Astrocyte (in vitro differentiated cells and primary cell): ENCODE measurements at regions not wholly inside any gene's neighbourhood (a gene's known extent, or its start where the extent isn't known, plus 50 kb on each side); places are given as distances from the start of the nearest gene placed in this dataset.

Experiments used
- DNase-seq: peaks from one replicate; pipeline ENCODE4 v3.0.0-alpha.2; 2010; ENCODE audit warnings: low read depth
- FAIRE-seq: peaks from 2 replicates; lab custom pipeline; 2011; peaks lifted over from hg19 to GRCh38; lab: Jason Lieb, UNC
- H2AFZ ChIP-seq: 2 replicates; pipeline ENCODE4 v1.6.0; 2012; ENCODE audit warnings: low read depth, low read length, inconsistent platforms
- H3K27ac ChIP-seq: 2 replicates; pipeline ENCODE4 v1.5.1; 2011; ENCODE audit warnings: low read depth, low read length, inconsistent platforms
- H3K27me3 ChIP-seq: 2 replicates; pipeline ENCODE4 v1.6.0; 2011; ENCODE audit warnings: low read length, inconsistent platforms; ENCODE audit not compliant: insufficient read depth
- H3K36me3 ChIP-seq: 2 replicates; pipeline ENCODE4 v1.5.1; 2011; ENCODE audit warnings: low read length, inconsistent platforms; ENCODE audit not compliant: insufficient read depth
- H3K4me1 ChIP-seq: 2 replicates; pipeline ENCODE4 v1.5.1; 2011; ENCODE audit warnings: low read length, inconsistent platforms; ENCODE audit not compliant: insufficient read depth
- H3K4me2 ChIP-seq: 2 replicates; pipeline ENCODE4 v1.6.0; 2012; ENCODE audit warnings: low read length, inconsistent platforms
- H3K4me3 ChIP-seq: 2 replicates; pipeline ENCODE4 v1.5.1; 2011; ENCODE audit warnings: low read depth, mild to moderate bottlenecking, low read length, inconsistent platforms; ENCODE audit not compliant: insufficient read depth
- H3K79me2 ChIP-seq: 2 replicates; pipeline ENCODE4 v1.6.0; 2012; ENCODE audit warnings: mild to moderate bottlenecking, low read length, inconsistent platforms; ENCODE audit not compliant: insufficient read depth
- H3K9ac ChIP-seq: 2 replicates; pipeline ENCODE4 v1.6.0; 2012; ENCODE audit warnings: mild to moderate bottlenecking, low read length, inconsistent platforms
- H3K9me3 ChIP-seq: 2 replicates; pipeline ENCODE4 v1.5.1; 2012; ENCODE audit warnings: low read depth, mild to moderate bottlenecking, low read length, inconsistent platforms; ENCODE audit not compliant: insufficient read depth
- H4K20me1 ChIP-seq: 2 replicates; pipeline ENCODE4 v1.6.0; 2012; ENCODE audit warnings: low read length, inconsistent platforms; ENCODE audit not compliant: insufficient read depth
- H3K27ac Mint-ChIP-seq: one replicate; pipeline ENCODE4 v1.8.0; 2021; ENCODE audit warnings: mild to moderate bottlenecking, mixed read lengths; ENCODE audit not compliant: unreplicated experiment
- H3K27me3 Mint-ChIP-seq: one replicate; pipeline ENCODE4 v1.8.0; 2021; ENCODE audit warnings: low read depth, mixed read lengths; ENCODE audit not compliant: unreplicated experiment
- H3K36me3 Mint-ChIP-seq: one replicate; pipeline ENCODE4 v1.8.0; 2021; ENCODE audit warnings: low read depth, mixed read lengths; ENCODE audit not compliant: unreplicated experiment
- H3K4me1 Mint-ChIP-seq: one replicate; pipeline ENCODE4 v1.8.0; 2021; ENCODE audit warnings: low read depth, mixed read lengths; ENCODE audit not compliant: unreplicated experiment
- H3K4me3 Mint-ChIP-seq: one replicate; pipeline ENCODE4 v1.8.0; 2021; ENCODE audit warnings: mild to moderate bottlenecking, moderate library complexity, mixed read lengths; ENCODE audit not compliant: unreplicated experiment
- H3K9me3 Mint-ChIP-seq: one replicate; pipeline ENCODE4 v1.8.0; 2021; ENCODE audit warnings: mild to moderate bottlenecking, mixed read lengths; ENCODE audit not compliant: unreplicated experiment
- EZH2 ChIP-seq: IDR thresholded peaks from 2 replicates; pipeline ENCODE4 v1.6.1; 2012; ENCODE audit warnings: mild to moderate bottlenecking, low read length, inconsistent platforms; ENCODE audit not compliant: insufficient read depth
- TF ChIP-seq, protein P1 (sequence below): IDR thresholded peaks from 2 replicates; pipeline ENCODE4 v1.5.1; 2011; ENCODE audit warnings: low read depth, mild to moderate bottlenecking, inconsistent platforms, low read length, moderate library complexity; ENCODE audit not compliant: insufficient read depth

DNA sequence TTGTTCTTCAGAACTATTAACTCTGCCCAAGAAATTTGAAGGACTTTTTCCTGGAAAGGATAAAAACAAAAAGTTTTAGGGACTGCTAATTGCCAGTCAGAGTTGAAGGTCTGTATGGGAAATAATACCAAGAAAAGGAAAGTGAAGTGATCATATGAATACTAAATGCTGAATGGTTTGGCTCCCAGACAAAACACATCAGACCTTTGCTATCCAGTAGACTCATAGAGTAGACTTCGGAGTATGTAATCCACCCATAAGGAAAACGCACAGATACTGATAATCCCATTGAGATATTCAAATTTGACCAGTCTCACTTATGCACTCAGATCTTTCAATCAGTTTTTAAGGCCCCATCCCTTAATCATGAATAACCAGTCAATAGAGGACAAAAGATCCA, 319.0 kb upstream of the PTGER4 start:
- Histone ChIP-seq H3K27ac (no peak overlapping the region), H3K79me2 (no peaks in the 10 kb centered on the region), H3K36me3 (no peaks in the 10 kb centered on the region), H3K4me2 (no peak overlapping the region), H2AFZ (no peak overlapping the region), H3K9me3 (no peaks in the 10 kb centered on the region), H3K27me3 (no peaks in the 10 kb centered on the region), H3K9ac (no peak overlapping the region), H3K4me3 (no peak overlapping the region), H4K20me1 (no peaks in the 10 kb centered on the region), H3K4me1 (no peaks in the 10 kb centered on the region)
- H3K4me3 Mint-ChIP-seq, result no peak overlapping the region
- H3K9me3 Mint-ChIP-seq, result peaks cover 6% of the 10 kb centered on the region
- H3K36me3 Mint-ChIP-seq, result no peaks in the 10 kb centered on the region
- H3K27ac Mint-ChIP-seq, result no peak overlapping the region
- no peak for TF ChIP-seq EZH2
- TF ChIP-seq, protein P1, sequence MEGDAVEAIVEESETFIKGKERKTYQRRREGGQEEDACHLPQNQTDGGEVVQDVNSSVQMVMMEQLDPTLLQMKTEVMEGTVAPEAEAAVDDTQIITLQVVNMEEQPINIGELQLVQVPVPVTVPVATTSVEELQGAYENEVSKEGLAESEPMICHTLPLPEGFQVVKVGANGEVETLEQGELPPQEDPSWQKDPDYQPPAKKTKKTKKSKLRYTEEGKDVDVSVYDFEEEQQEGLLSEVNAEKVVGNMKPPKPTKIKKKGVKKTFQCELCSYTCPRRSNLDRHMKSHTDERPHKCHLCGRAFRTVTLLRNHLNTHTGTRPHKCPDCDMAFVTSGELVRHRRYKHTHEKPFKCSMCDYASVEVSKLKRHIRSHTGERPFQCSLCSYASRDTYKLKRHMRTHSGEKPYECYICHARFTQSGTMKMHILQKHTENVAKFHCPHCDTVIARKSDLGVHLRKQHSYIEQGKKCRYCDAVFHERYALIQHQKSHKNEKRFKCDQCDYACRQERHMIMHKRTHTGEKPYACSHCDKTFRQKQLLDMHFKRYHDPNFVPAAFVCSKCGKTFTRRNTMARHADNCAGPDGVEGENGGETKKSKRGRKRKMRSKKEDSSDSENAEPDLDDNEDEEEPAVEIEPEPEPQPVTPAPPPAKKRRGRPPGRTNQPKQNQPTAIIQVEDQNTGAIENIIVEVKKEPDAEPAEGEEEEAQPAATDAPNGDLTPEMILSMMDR, result no peak
- H3K4me1 Mint-ChIP-seq, result no peaks in the 10 kb centered on the region
- FAIRE-seq, result no peak
- H3K27me3 Mint-ChIP-seq, result no peaks in the 10 kb centered on the region
- DNase-seq, result no peak

DNA sequence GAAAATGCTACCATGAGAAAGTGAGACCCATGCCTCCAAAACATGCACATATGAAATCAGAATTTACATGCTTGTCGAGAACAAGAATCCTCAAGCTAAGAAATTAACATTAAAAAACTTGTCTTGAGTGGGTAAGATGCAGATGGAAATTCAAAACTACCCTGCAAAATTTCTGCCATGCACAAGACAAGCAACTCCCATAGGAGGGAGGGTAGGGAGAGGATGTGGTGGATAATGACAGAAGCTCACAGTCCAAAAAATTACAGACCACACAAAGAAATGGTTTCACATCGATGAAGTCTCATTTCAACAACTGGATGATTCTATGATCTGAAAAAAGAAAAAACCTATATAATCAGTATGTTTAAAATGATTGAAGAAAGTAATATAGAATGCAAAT, 319.9 kb upstream of the PTGER4 start:
- DNase-seq (no peak), FAIRE-seq (no peak)
- H3K9me3 Mint-ChIP-seq, result peaks cover 6% of the 10 kb centered on the region
- Histone ChIP-seq H3K27me3 (no peaks in the 10 kb centered on the region), H2AFZ (no peak overlapping the region), H3K36me3 (no peaks in the 10 kb centered on the region), H3K4me1 (no peaks in the 10 kb centered on the region), H4K20me1 (no peaks in the 10 kb centered on the region), H3K9ac (no peak overlapping the region), H3K4me3 (no peak overlapping the region), H3K9me3 (peaks cover 2% of the 10 kb centered on the region), H3K4me2 (no peak overlapping the region), H3K27ac (no peak overlapping the region), H3K79me2 (no peaks in the 10 kb centered on the region)
- no peaks in the 10 kb centered on the region for H3K36me3 Mint-ChIP-seq
- no peaks in the 10 kb centered on the region for H3K27me3 Mint-ChIP-seq
- TF ChIP-seq, protein P1, result no peak
- no peak for TF ChIP-seq EZH2
- H3K27ac Mint-ChIP-seq, result no peak overlapping the region
- no peak overlapping the region for H3K4me3 Mint-ChIP-seq
- H3K4me1 Mint-ChIP-seq, result no peaks in the 10 kb centered on the region

DNA sequence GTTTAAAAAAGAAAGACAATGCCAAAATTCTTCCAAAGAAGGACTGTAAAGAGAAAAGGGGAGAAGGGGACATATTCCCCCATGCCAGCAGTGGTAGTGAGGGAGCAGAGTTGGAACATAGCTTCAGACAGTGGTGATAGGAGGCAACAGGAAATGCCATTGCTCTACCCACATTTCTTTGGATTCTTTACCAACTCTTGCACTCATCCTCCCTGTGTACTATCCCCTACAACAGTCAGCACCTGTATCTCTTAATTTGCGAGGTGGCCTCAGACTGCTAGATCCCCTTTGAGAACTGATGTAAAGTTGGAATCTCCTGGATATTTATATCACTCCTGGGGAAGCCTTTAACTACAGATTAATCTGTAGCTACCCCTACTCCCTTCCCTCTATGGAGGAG, 320.6 kb upstream of the PTGER4 start:
- H3K9ac ChIP-seq, result no peak overlapping the region
- no peaks in the 10 kb centered on the region for H3K79me2 ChIP-seq
- H2AFZ ChIP-seq, result no peak overlapping the region
- Mint-ChIP-seq H3K36me3 (no peaks in the 10 kb centered on the region), H3K4me3 (no peak overlapping the region), H3K27ac (no peak overlapping the region), H3K27me3 (no peaks in the 10 kb centered on the region), H3K4me1 (no peaks in the 10 kb centered on the region), H3K9me3 (peaks cover 6% of the 10 kb centered on the region)
- H3K4me3 ChIP-seq, result no peak overlapping the region
- no peaks in the 10 kb centered on the region for H4K20me1 ChIP-seq
- H3K9me3 ChIP-seq, result peaks cover 2% of the 10 kb centered on the region
- TF ChIP-seq EZH2, result no peak
- TF ChIP-seq, protein P1, result no peak
- FAIRE-seq (no peak), DNase-seq (no peak)
- H3K4me1 ChIP-seq, result no peaks in the 10 kb centered on the region
- no peaks in the 10 kb centered on the region for H3K36me3 ChIP-seq
- H3K4me2 ChIP-seq, result no peak overlapping the region
- no peak overlapping the region for H3K27ac ChIP-seq
- no peaks in the 10 kb centered on the region for H3K27me3 ChIP-seq
